Endothelial cell of umbilical vein (primary cell): ENCODE measurements at regions not wholly inside any gene's neighbourhood (a gene's known extent, or its start where the extent isn't known, plus 50 kb on each side); places are given as distances from the start of the nearest gene placed in this dataset.

Experiments used
- BruUV-seq: library from RNA; stranded (reverse); fragments of 400-500 nt; replicated peaks from 2 replicates; lab custom pipeline; 2021; lab: Mats Ljungman, UMichigan
- CTCF ChIA-PET: fragments of 300-600, 350-600 bp; sonication (Branson Sonifier 250); formaldehyde crosslinking; loops from one replicate; lab custom pipeline; 2021; ENCODE audit warnings: antibody characterized with exemption, inconsistent platforms; lab: Charles Lee
- POLR2A ChIA-PET: fragments of 300-600, 350-600 bp; sonication (Branson Sonifier 250); formaldehyde crosslinking; loops from one replicate; lab custom pipeline; 2021; ENCODE audit warnings: antibody characterized with exemption, inconsistent platforms; lab: Charles Lee
- DNase-seq: peaks from one replicate; pipeline ENCODE4 v3.0.0-alpha.2; 2011; ENCODE audit warnings: low read depth, low spot score
- FAIRE-seq: peaks from 2 replicates; lab custom pipeline; 2011; peaks lifted over from hg19 to GRCh38; lab: Jason Lieb, UNC
- H2AFZ ChIP-seq: 2 replicates; pipeline ENCODE4 v1.6.0; 2012; ENCODE audit warnings: low read depth, low read length, control low read depth, inconsistent platforms
- H3K27ac ChIP-seq: 2 replicates; pipeline ENCODE4 v1.5.1; 2011; ENCODE audit warnings: low read depth, mild to moderate bottlenecking, control low read depth, low read length, moderate library complexity; ENCODE audit not compliant: insufficient read depth
- H3K27me3 ChIP-seq, 2 experiments: 2 replicates each; pipeline versions ENCODE4 v1.6.0 to v1.6.1; 2011; ENCODE audit warnings: low read length in 2 of 2, mixed read lengths in 1 of 2; ENCODE audit not compliant: control insufficient read depth in 2 of 2, insufficient read depth in 2 of 2
- H3K36me3 ChIP-seq, 2 experiments: 2 replicates in 1 of 2; 3 replicates in 1 of 2; pipeline ENCODE4 v1.5.1; 2011; ENCODE audit warnings: low read length in 2 of 2, mild to moderate bottlenecking in 1 of 2, moderate library complexity in 1 of 2; ENCODE audit not compliant: control insufficient read depth in 2 of 2, insufficient read depth in 2 of 2; ENCODE audit errors: extremely low read depth in 1 of 2
- H3K4me1 ChIP-seq: 3 replicates; pipeline ENCODE4 v1.5.1; 2011; ENCODE audit warnings: mild to moderate bottlenecking, low read length; ENCODE audit not compliant: control insufficient read depth, insufficient read depth; ENCODE audit errors: extremely low read depth
- H3K4me2 ChIP-seq: 2 replicates; pipeline ENCODE4 v1.6.1; 2011; ENCODE audit warnings: low read length, control low read depth, mixed read lengths; ENCODE audit not compliant: insufficient read depth
- H3K4me3 ChIP-seq, 3 experiments: fragments of 200-600 bp in 1 of 3; sonication (generic), shearing (Covaris generic) in 1 of 3; replicated peaks in 1 of 3; 2 replicates each; pipeline ENCODE4 v1.5.1; 2011 to 2016; ENCODE audit warnings: control low read depth in 3 of 3, low read length in 3 of 3, mild to moderate bottlenecking in 2 of 3, inconsistent platforms in 1 of 3, low read depth in 1 of 3, moderate library complexity in 1 of 3; ENCODE audit not compliant: insufficient read depth in 1 of 3
- H3K79me2 ChIP-seq: 2 replicates; pipeline ENCODE4 v1.6.0; 2012; ENCODE audit warnings: low read length, inconsistent platforms; ENCODE audit not compliant: control insufficient read depth, insufficient read depth
- H3K9ac ChIP-seq: replicated peaks from 2 replicates; pipeline ENCODE3; 2011; ENCODE audit warnings: low read length, control low read depth; ENCODE audit not compliant: insufficient read depth; ENCODE audit errors: extremely low read depth
- H3K9me1 ChIP-seq: replicated peaks from 3 replicates; pipeline ENCODE4 v1.6.0; 2011; ENCODE audit warnings: mild to moderate bottlenecking, low read length; ENCODE audit not compliant: control insufficient read depth, insufficient read depth; ENCODE audit errors: extremely low read depth
- H3K9me3 ChIP-seq: replicated peaks from 2 replicates; pipeline ENCODE4 v1.5.1; 2012; ENCODE audit warnings: low read length, inconsistent platforms; ENCODE audit not compliant: control insufficient read depth, insufficient read depth
- H4K20me1 ChIP-seq: replicated peaks from 2 replicates; pipeline ENCODE3; 2011; ENCODE audit warnings: mild to moderate bottlenecking, low read length; ENCODE audit not compliant: control insufficient read depth, insufficient read depth; ENCODE audit errors: extremely low read depth
- CTCF ChIP-seq, 2 donors: IDR thresholded peaks; 1 replicate in 1 of 2; 2 replicates in 1 of 2; pipeline ENCODE4 v1.5.1; 2011; ENCODE audit warnings: low read length in 2 of 2, mild to moderate bottlenecking in 2 of 2, moderate library complexity in 2 of 2, control low read depth in 1 of 2, inconsistent platforms in 1 of 2, low read depth in 1 of 2; ENCODE audit not compliant: insufficient read depth in 1 of 2; ENCODE audit errors: extremely low read depth in 1 of 2
- EZH2 ChIP-seq: IDR thresholded peaks from 2 replicates; pipeline ENCODE4 v1.6.1; 2012; ENCODE audit warnings: borderline replicate concordance, low read depth, mild to moderate bottlenecking, moderate library complexity, low read length, inconsistent platforms; ENCODE audit not compliant: severe bottlenecking
- FOS ChIP-seq: IDR thresholded peaks from 2 replicates; pipeline ENCODE4 v1.6.1; 2011; ENCODE audit warnings: mild to moderate bottlenecking, low read length, moderate library complexity, borderline replicate concordance; ENCODE audit not compliant: insufficient read depth
- GATA2 ChIP-seq: IDR thresholded peaks from 2 replicates; pipeline ENCODE4 v1.7.0; 2011; ENCODE audit warnings: low read depth, mild to moderate bottlenecking, moderate library complexity, mixed read lengths, low read length; ENCODE audit not compliant: insufficient read length, insufficient read depth
- JUN ChIP-seq: IDR thresholded peaks from 2 replicates; pipeline ENCODE4 v1.6.1; 2011; ENCODE audit warnings: borderline replicate concordance, low read depth; ENCODE audit not compliant: insufficient read length, insufficient read depth
- MAX ChIP-seq: IDR thresholded peaks from 2 replicates; pipeline ENCODE4 v1.6.1; 2011; ENCODE audit not compliant: insufficient read depth, insufficient read length
- MYC ChIP-seq: IDR thresholded peaks from one replicate; pipeline ENCODE4 v1.6.1; 2011; ENCODE audit warnings: mild to moderate bottlenecking, low read depth, low read length
- POLR2A ChIP-seq: IDR thresholded peaks from 2 replicates; pipeline ENCODE4 v1.6.1; 2012; ENCODE audit warnings: low read depth, mild to moderate bottlenecking, control low read depth, low read length
- POLR2AphosphoS5 ChIP-seq: IDR thresholded peaks from 2 replicates; pipeline ENCODE4 v1.6.1; 2012; ENCODE audit warnings: low read depth, mild to moderate bottlenecking, control low read depth, low read length, moderate library complexity; ENCODE audit not compliant: insufficient read depth
- dilution Hi-C: fragments of 300-500 bp; cut with MboI; formaldehyde crosslinking; loops from one replicate; pipeline ENCODE4 v1.15.0; 2019; ENCODE audit warnings: low sequenced_read_pairs; ENCODE audit not compliant: extremely low pct_ligation_motif_present
- intact Hi-C: fragments of 100-400 bp; cut with micrococcal nuclease; formaldehyde crosslinking; loops from one replicate; pipeline ENCODE4 v1.10.0; 2022

GRCh38 chr6:44617416-44617815 is 229.9 kb downstream of the CDC5L start:
- H2AFZ ChIP-seq = no peak overlapping the region
- ChIA-PET CTCF (interaction anchor here (1.2 to 1.5 kb wide), 3 partner anchors 8 to 142 kb away, joined by 3 to 5 read pairs (median 3); no protein-coding TSS in a partner anchor), POLR2A (no interaction called here)
- H3K36me3 ChIP-seq = no peaks in the 10 kb centered on the region
- BruUV-seq = no TSS peak
- no peak for FAIRE-seq
- no peaks in the 10 kb centered on the region for H3K9me1 ChIP-seq
- H3K4me2 ChIP-seq = no peak overlapping the region
- DNase-seq = no peak
- dilution Hi-C loops = no loop called here
- no peak overlapping the region for H3K4me3 ChIP-seq
- TF ChIP-seq FOS = no peak
- no peak for TF ChIP-seq EZH2
- no peak for TF ChIP-seq MYC
- TF ChIP-seq CTCF (IDR thresholded peaks at IDR 0.05; ENCODE audit: extremely low read depth in 1 of 2, insufficient read depth in 1 of 2, low read depth in 1 of 2, low read length in 2 of 2) = no peak
- no peak for TF ChIP-seq POLR2AphosphoS5
- TF ChIP-seq POLR2A = no peak
- H3K9me3 ChIP-seq = no peaks in the 10 kb centered on the region
- H4K20me1 ChIP-seq = no peaks in the 10 kb centered on the region
- H3K4me1 ChIP-seq = no peaks in the 10 kb centered on the region
- no peaks in the 10 kb centered on the region for H3K27me3 ChIP-seq
- H3K27ac ChIP-seq = no peak overlapping the region
- intact Hi-C loops = no loop called here
- H3K79me2 ChIP-seq = no peaks in the 10 kb centered on the region
- no peak overlapping the region for H3K9ac ChIP-seq

- Histone ChIP-seq H3K4me3 (no peak overlapping the region), H3K9me1 (no peaks in the 10 kb centered on the region), H3K4me1 (no peaks in the 10 kb centered on the region), H3K4me2 (no peak overlapping the region), H3K27me3 (no peaks in the 10 kb centered on the region), H3K9me3 (no peaks in the 10 kb centered on the region), H3K79me2 (no peaks in the 10 kb centered on the region), H2AFZ (no peak overlapping the region), H3K36me3 (no peaks in the 10 kb centered on the region), H4K20me1 (no peaks in the 10 kb centered on the region), H3K9ac (no peak overlapping the region), H3K27ac (no peak overlapping the region)
- intact Hi-C loops = no loop called here
- ChIA-PET CTCF (interaction anchor here (1.2 kb wide), 1 partner anchor 12 kb away, joined by 3 read pairs; no protein-coding TSS in a partner anchor), POLR2A (no interaction called here)
- FAIRE-seq = no peak
- dilution Hi-C loops = no loop called here
- no TSS peak for BruUV-seq
- no peak for TF ChIP-seq POLR2AphosphoS5
- no peak for TF ChIP-seq MYC
- TF ChIP-seq POLR2A = no peak
- no peak for TF ChIP-seq GATA2
- TF ChIP-seq FOS = no peak
- no peak for TF ChIP-seq CTCF (IDR thresholded peaks at IDR 0.05; ENCODE audit: extremely low read depth in 1 of 2, insufficient read depth in 1 of 2, low read depth in 1 of 2, low read length in 2 of 2)
- no peak for TF ChIP-seq MAX
- TF ChIP-seq EZH2 = no peak
- TF ChIP-seq JUN = no peak
- DNase-seq = no peak
These were observed 230.9 kb downstream of the CDC5L start for GRCh38 chr6:44618371-44618770.
